GM12878 (cell line): ENCODE measurements at regions not wholly inside any gene's neighbourhood (a gene's known extent, or its start where the extent isn't known, plus 50 kb on each side); places are given as distances from the start of the nearest gene placed in this dataset.

ENCODE experiments used
- ATAC-seq: fragments of 200-7000 bp; cut with Tn5 transposase; 3 replicates; pipeline ENCODE4 v1.9.1; 2020; ENCODE audit warnings: mild to moderate bottlenecking, moderate library complexity
- BruUV-seq: library from RNA; stranded (reverse); fragments of 400-500 nt; replicated peaks from 2 replicates; lab custom pipeline; 2021; lab: Mats Ljungman, UMichigan
- CTCF ChIA-PET: fragments of 300-600 bp; sonication (Branson Sonifier 250); formaldehyde crosslinking; extraction: SDS; loops from one replicate; lab custom pipeline; 2021; ENCODE audit warnings: inconsistent platforms; lab: Yijun Ruan, JAX
- POLR2A ChIA-PET: fragments of 350-600 bp; formaldehyde crosslinking; extraction: SDS; loops from one replicate; lab custom pipeline; 2021; ENCODE audit warnings: inconsistent platforms; lab: Charles Lee
- RAD21 ChIA-PET: fragments of 300-600 bp; sonication (Branson Sonifier 250); formaldehyde crosslinking; loops from one replicate; lab custom pipeline; 2023; ENCODE audit warnings: antibody characterized with exemption; ENCODE audit not compliant: unreplicated experiment; lab: Charles Lee
- SMC1A ChIA-PET: fragments of 300-600 bp; sonication (Branson Sonifier 250); formaldehyde crosslinking; loops from one replicate; lab custom pipeline; 2023; ENCODE audit not compliant: unreplicated experiment, uncharacterized antibody; lab: Charles Lee
- DNase-seq: peaks from one replicate; pipeline ENCODE4 v3.0.0-alpha.2; 2011; ENCODE audit warnings: low read depth, low spot score
- FAIRE-seq: peaks from 3 replicates; lab custom pipeline; 2011; peaks lifted over from hg19 to GRCh38; lab: Jason Lieb, UNC
- H2AFZ ChIP-seq: 2 replicates; pipeline ENCODE4 v1.6.0; 2011; ENCODE audit warnings: low read depth, low read length, control low read depth; ENCODE audit not compliant: control insufficient read depth
- H3K27ac ChIP-seq: 2 replicates; pipeline ENCODE4 v1.5.1; 2011; ENCODE audit warnings: control low read depth; ENCODE audit not compliant: control insufficient read depth, insufficient read depth
- H3K27me3 ChIP-seq, 2 experiments: replicated peaks in 1 of 2; 2 replicates each; pipeline versions ENCODE4 v1.6.0 to v1.6.1; 2011; ENCODE audit warnings: low read length in 1 of 2; ENCODE audit not compliant: control insufficient read depth in 2 of 2, insufficient read depth in 2 of 2
- H3K36me3 ChIP-seq, 2 experiments: 2 replicates each; pipeline ENCODE4 v1.5.1; 2011; ENCODE audit warnings: low read length in 1 of 2; ENCODE audit not compliant: control insufficient read depth in 2 of 2, insufficient read depth in 2 of 2
- H3K4me1 ChIP-seq: 2 replicates; pipeline ENCODE4 v1.6.1; 2011; ENCODE audit warnings: mild to moderate bottlenecking, low read length, moderate library complexity, mixed read lengths; ENCODE audit not compliant: control insufficient read depth, insufficient read depth
- H3K4me2 ChIP-seq: 2 replicates; pipeline ENCODE4 v1.6.0; 2011; ENCODE audit warnings: control low read depth; ENCODE audit not compliant: control insufficient read depth, insufficient read depth
- H3K4me3 ChIP-seq: fragments of 200-600 bp; sonication (generic); 2 replicates; pipeline ENCODE4 v1.5.1; 2016
- H3K79me2 ChIP-seq: 2 replicates; pipeline ENCODE4 v1.6.0; 2011; ENCODE audit warnings: low read length; ENCODE audit not compliant: control insufficient read depth, insufficient read depth
- H3K9ac ChIP-seq: 2 replicates; pipeline ENCODE4 v1.8.0; 2011; ENCODE audit warnings: low read length, control low read depth, mixed read lengths; ENCODE audit not compliant: control insufficient read depth, insufficient read depth
- H3K9me3 ChIP-seq: replicated peaks from 3 replicates; pipeline ENCODE4 v1.5.1; 2011; ENCODE audit warnings: mild to moderate bottlenecking, low read length; ENCODE audit not compliant: control insufficient read depth, insufficient read depth
- H4K20me1 ChIP-seq: 2 replicates; pipeline ENCODE4 v1.6.0; 2011; ENCODE audit not compliant: control insufficient read depth, insufficient read depth
- BCL11A ChIP-seq: IDR thresholded peaks from 2 replicates; pipeline ENCODE4 v1.6.1; 2011; ENCODE audit warnings: low read depth, low read length
- BHLHE40 ChIP-seq, 2 experiments: fragments of 450-650 bp in 1 of 2; IDR thresholded peaks; 2 replicates each; pipeline ENCODE4 v1.6.1; 2011 to 2017; ENCODE audit warnings: low read depth in 2 of 2, borderline replicate concordance in 1 of 2, improper control_type of control experiment in 1 of 2, low read length in 1 of 2, mild to moderate bottlenecking in 1 of 2
- CBX5 ChIP-seq: sonication (generic); IDR thresholded peaks from 2 replicates; pipeline ENCODE4 v1.6.1; 2016; ENCODE audit warnings: low read depth, moderate library complexity, mild to moderate bottlenecking, inconsistent platforms
- LARP7 ChIP-seq: fragments of 450-650 bp; IDR thresholded peaks from 2 replicates; pipeline ENCODE4 v1.6.1; 2017; ENCODE audit warnings: mild to moderate bottlenecking
- NFYA ChIP-seq: IDR thresholded peaks from 2 replicates; pipeline ENCODE4 v1.6.1; 2011; ENCODE audit warnings: low read depth, mild to moderate bottlenecking, low read length, improper control_type of control experiment, borderline replicate concordance
- NR2F1 ChIP-seq: fragments of 450-650 bp; conservative IDR thresholded peaks from 2 replicates; pipeline ENCODE4 v1.6.1; 2017; ENCODE audit warnings: mild to moderate bottlenecking
- SREBF1 ChIP-seq: IDR thresholded peaks from 2 replicates; pipeline ENCODE4 v1.6.1; 2012; ENCODE audit warnings: mild to moderate bottlenecking, low read length
- SUPT20H ChIP-seq: IDR thresholded peaks from 2 replicates; pipeline ENCODE4 v1.6.1; 2011; ENCODE audit warnings: low read depth, mild to moderate bottlenecking, low read length, moderate library complexity, borderline replicate concordance; ENCODE audit not compliant: control insufficient read depth
- SUZ12 ChIP-seq: fragments of 200-600 bp; sonication (generic); IDR thresholded peaks from one replicate; pipeline ENCODE4 v1.6.1; 2018; ENCODE audit warnings: antibody characterized with exemption, mild to moderate bottlenecking; ENCODE audit not compliant: unreplicated experiment
- ZNF217 ChIP-seq: fragments of 450-650 bp; IDR thresholded peaks from 2 replicates; pipeline ENCODE4 v1.6.1; 2017; ENCODE audit warnings: antibody characterized with exemption, mild to moderate bottlenecking
- ZNF24 ChIP-seq: fragments of 450-650 bp; IDR thresholded peaks from 2 replicates; pipeline ENCODE4 v1.6.1; 2017; ENCODE audit warnings: antibody characterized with exemption, mild to moderate bottlenecking
- ZNF384 ChIP-seq: IDR thresholded peaks from 2 replicates; pipeline ENCODE4 v1.6.1; 2012; ENCODE audit warnings: low read depth, mild to moderate bottlenecking, low read length, improper control_type of control experiment, borderline replicate concordance
- WGBS: methylation state at CpG from one replicate; pipeline ENCODE4 v1.1.6; 2016; ENCODE audit warnings: low lambda C conversion rate; ENCODE audit not compliant: insufficient replicate concordance, insufficient coverage; ENCODE audit errors: missing lambda C conversion rate; 5-methylcytosine and 5-hydroxymethylcytosine counted together
- in situ Hi-C: fragments of 300-500 bp; cut with MboI; formaldehyde crosslinking; loops from 9 replicates; pipeline ENCODE4 v1.14.3; 2018; ENCODE audit warnings: mixed read lengths
- intact Hi-C: fragments of 100-400 bp; cut with micrococcal nuclease; formaldehyde crosslinking; loops from one replicate; pipeline ENCODE4 v1.14.2; 2022; ENCODE audit not compliant: unreplicated experiment
- TF ChIP-seq, protein P1 (sequence below): fragments of 450-650 bp; formaldehyde crosslinking; IDR thresholded peaks from 2 replicates; pipeline ENCODE4 v1.5.0; 2022; ENCODE audit warnings: mild to moderate bottlenecking, missing genetic modification characterization

DNA sequence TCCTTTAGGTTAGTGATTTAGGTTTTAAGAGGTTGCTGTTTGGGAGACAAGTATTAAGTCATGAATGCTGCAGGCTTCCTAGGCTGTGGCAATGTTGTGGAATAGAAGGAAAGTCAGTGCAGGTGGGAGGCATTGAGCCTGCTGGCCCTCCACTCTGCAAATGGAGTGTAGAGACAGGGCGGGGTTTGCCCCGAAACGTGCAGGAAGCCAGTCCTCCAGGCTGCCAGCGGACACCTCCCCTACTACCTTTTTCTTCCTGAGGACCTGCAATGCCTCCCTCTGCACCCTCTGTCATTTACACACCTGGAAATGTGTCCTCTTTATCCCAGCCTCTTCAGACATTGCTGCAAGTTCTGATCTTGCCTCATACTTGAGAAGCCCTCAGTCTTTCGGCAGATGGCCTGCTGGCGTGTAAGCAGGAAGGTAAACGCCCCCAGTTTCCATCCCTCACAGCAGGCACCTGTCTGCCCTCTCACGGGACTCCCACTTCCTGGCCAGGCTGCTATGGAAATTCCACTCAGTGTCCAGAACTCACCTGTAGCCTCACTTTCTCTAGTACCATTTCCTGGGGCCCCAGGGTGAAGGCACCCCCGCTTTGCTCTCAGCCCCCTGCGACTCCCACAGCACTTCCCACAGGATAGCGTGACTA lies 81.6 kb upstream of the BOD1 start (continued):
- peak; percentile 41; the same call in 1 of the 2 replicates for TF ChIP-seq BCL11A
- no peak for TF ChIP-seq SUZ12
- peak in 1 of 2 experiments; percentile 73; a peak in 1 of 4 replicates for TF ChIP-seq BHLHE40 (IDR thresholded peaks at IDR 0.05; ENCODE audit: borderline replicate concordance in 1 of 2, low read depth in 2 of 2, low read length in 1 of 2)
- TF ChIP-seq CBX5, result no peak

DNA sequence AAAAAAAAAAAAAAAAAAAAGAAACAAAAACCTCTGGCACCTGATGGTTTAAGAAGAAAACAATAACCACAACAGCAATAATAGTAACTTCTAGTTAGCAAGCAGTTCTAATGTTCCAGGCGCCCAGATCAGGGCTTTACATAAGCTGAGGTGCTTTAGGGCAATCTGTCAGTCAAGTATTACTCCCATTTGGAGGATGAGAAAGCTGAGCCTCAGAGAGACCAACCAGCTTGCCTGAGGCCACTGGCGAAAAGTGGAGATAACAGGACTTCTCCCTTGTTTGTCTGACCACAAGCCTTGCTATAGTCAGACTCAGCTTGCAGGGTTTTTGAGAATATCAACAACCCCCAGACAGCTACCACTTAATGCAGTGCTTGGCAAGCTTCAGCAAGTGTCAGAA lies 83.5 kb upstream of the BOD1 start:
- RAD21 ChIA-PET, result no interaction called here
- no peaks in the 10 kb centered on the region for H3K9me3 ChIP-seq
- TF ChIP-seq NR2F1 (no peak), BCL11A (no peak), ZNF24 (no peak), SUPT20H (no peak), NFYA (no peak), ZNF217 (no peak), ZNF384 (no peak), LARP7 (no peak), SREBF1 (no peak)
- TF ChIP-seq, protein P1, sequence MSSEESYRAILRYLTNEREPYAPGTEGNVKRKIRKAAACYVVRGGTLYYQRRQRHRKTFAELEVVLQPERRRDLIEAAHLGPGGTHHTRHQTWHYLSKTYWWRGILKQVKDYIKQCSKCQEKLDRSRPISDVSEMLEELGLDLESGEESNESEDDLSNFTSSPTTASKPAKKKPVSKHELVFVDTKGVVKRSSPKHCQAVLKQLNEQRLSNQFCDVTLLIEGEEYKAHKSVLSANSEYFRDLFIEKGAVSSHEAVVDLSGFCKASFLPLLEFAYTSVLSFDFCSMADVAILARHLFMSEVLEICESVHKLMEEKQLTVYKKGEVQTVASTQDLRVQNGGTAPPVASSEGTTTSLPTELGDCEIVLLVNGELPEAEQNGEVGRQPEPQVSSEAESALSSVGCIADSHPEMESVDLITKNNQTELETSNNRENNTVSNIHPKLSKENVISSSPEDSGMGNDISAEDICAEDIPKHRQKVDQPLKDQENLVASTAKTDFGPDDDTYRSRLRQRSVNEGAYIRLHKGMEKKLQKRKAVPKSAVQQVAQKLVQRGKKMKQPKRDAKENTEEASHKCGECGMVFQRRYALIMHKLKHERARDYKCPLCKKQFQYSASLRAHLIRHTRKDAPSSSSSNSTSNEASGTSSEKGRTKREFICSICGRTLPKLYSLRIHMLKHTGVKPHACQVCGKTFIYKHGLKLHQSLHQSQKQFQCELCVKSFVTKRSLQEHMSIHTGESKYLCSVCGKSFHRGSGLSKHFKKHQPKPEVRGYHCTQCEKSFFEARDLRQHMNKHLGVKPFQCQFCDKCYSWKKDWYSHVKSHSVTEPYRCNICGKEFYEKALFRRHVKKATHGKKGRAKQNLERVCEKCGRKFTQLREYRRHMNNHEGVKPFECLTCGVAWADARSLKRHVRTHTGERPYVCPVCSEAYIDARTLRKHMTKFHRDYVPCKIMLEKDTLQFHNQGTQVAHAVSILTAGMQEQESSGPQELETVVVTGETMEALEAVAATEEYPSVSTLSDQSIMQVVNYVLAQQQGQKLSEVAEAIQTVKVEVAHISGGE, result no peak
- TF ChIP-seq, all 136 proteins: peak for 0
- SMC1A ChIA-PET, result interaction anchor here (0.6 to 0.7 kb wide), 2 partner anchors 15 to 576 kb away, joined by 3 to 4 read pairs; no protein-coding TSS in a partner anchor
- no peaks in the 10 kb centered on the region for H3K36me3 ChIP-seq
- no peak overlapping the region for H3K9ac ChIP-seq
- in situ Hi-C loops (no loop called here), intact Hi-C loops (no loop called here)
- no peak overlapping the region for H3K4me3 ChIP-seq
- H4K20me1 ChIP-seq, result no peaks in the 10 kb centered on the region
- no peak overlapping the region for H3K27ac ChIP-seq
- POLR2A ChIA-PET, result no interaction called here
- no peaks in the 10 kb centered on the region for H3K27me3 ChIP-seq
- CTCF ChIA-PET, result interaction anchor here (0.5 kb wide), 1 partner anchor 8 kb away, joined by 3 read pairs; no protein-coding TSS in a partner anchor
- ATAC-seq, result no peak
- no peaks in the 10 kb centered on the region for H3K79me2 ChIP-seq
- BruUV-seq, result no TSS peak
- FAIRE-seq, result no peak
- WGBS, result 56% methylated on average over 2 of the region's 2 CpGs
- no peak for DNase-seq
- H3K4me2 ChIP-seq, result no peak overlapping the region
- H3K4me1 ChIP-seq, result peaks cover 24% of the 10 kb centered on the region
- no peak overlapping the region for H2AFZ ChIP-seq
